ENCODE measurements at regions not wholly inside any gene's neighbourhood (a gene's known extent, or its start where the extent isn't known, plus 50 kb on each side); places are given as distances from the start of the nearest gene placed in this dataset.

GRCh38 chr7:46389146-46389545 is 468.1 kb upstream of the IGFBP3 start:
- no peak overlapping the region for H3K4me3 ChIP-seq (ENCODE audit: low read depth in 1 of 3, low read length in 3 of 3)
- H3K4me1 ChIP-seq (ENCODE audit: control insufficient read depth in 4 of 4, insufficient read depth in 4 of 4, low read length in 3 of 4): no peaks in the 10 kb centered on the region
- no peaks in the 10 kb centered on the region for H3K27me3 ChIP-seq (ENCODE audit: control insufficient read depth in 4 of 4, insufficient read depth in 4 of 4, low read length in 3 of 4)
- TF ChIP-seq EGR1 (IDR thresholded peaks at IDR 0.05; ENCODE audit: low read depth in 2 of 2): no peak
- WGBS: 86% methylated on average over 3 of the region's 3 CpGs
- no peaks in the 10 kb centered on the region for H3K9me3 ChIP-seq (ENCODE audit: control insufficient read depth in 4 of 4, low read length in 3 of 4)
- H3K36me3 ChIP-seq (ENCODE audit: control insufficient read depth in 4 of 4, insufficient read depth in 3 of 4, low read depth in 1 of 4, low read length in 3 of 4): no peaks in the 10 kb centered on the region
- no peak overlapping the region for H3K27ac ChIP-seq (ENCODE audit: low read depth in 1 of 2, low read length in 2 of 2)
- no peak overlapping the region for H3K9ac ChIP-seq (ENCODE audit: low read depth in 1 of 2, low read length in 2 of 2)
- no peak for DNase-seq (ENCODE audit: low spot score)

- 74% methylated on average over 1 of the region's 1 CpG for WGBS
- H3K36me3 ChIP-seq (ENCODE audit: control insufficient read depth in 4 of 4, insufficient read depth in 3 of 4, low read depth in 1 of 4, low read length in 3 of 4): no peaks in the 10 kb centered on the region
- no peak overlapping the region for H3K9ac ChIP-seq (ENCODE audit: low read depth in 1 of 2, low read length in 2 of 2)
- DNase-seq (ENCODE audit: low spot score): no peak
- no peak overlapping the region for H3K27ac ChIP-seq (ENCODE audit: low read depth in 1 of 2, low read length in 2 of 2)
- H3K9me3 ChIP-seq (ENCODE audit: control insufficient read depth in 4 of 4, low read length in 3 of 4): no peaks in the 10 kb centered on the region
- H3K4me1 ChIP-seq (ENCODE audit: control insufficient read depth in 4 of 4, insufficient read depth in 4 of 4, low read length in 3 of 4): no peaks in the 10 kb centered on the region
- H3K27me3 ChIP-seq (ENCODE audit: control insufficient read depth in 4 of 4, insufficient read depth in 4 of 4, low read length in 3 of 4): no peaks in the 10 kb centered on the region
- TF ChIP-seq TAF1 (conservative IDR thresholded peaks at IDR 0.05): no peak
- no peak for TF ChIP-seq HNF4G (IDR thresholded peaks at IDR 0.05)
- no peak for TF ChIP-seq JUND (IDR thresholded peaks at IDR 0.05)
- no peak for TF ChIP-seq ZBTB33 (IDR thresholded peaks at IDR 0.05)
- no peak for TF ChIP-seq NR2F2 (IDR thresholded peaks at IDR 0.05)
- TF ChIP-seq RXRA (IDR thresholded peaks at IDR 0.05): no peak
- no peak for TF ChIP-seq RAD21 (IDR thresholded peaks at IDR 0.05)
- TF ChIP-seq YY1 (IDR thresholded peaks at IDR 0.05): no peak
- TF ChIP-seq HNF4A (conservative IDR thresholded peaks at IDR 0.05): no peak
- no peak for TF ChIP-seq EGR1 (IDR thresholded peaks at IDR 0.05; ENCODE audit: low read depth in 2 of 2)
- no peak for TF ChIP-seq FOXA2 (IDR thresholded peaks at IDR 0.05)
- no peak for TF ChIP-seq REST (IDR thresholded peaks at IDR 0.05)
- no peak for TF ChIP-seq CTCF (IDR thresholded peaks at IDR 0.05; ENCODE audit: low read depth, low read length, missing input control)
- TF ChIP-seq FOXA1 (IDR thresholded peaks at IDR 0.05): no peak
- no peak for TF ChIP-seq MAX (IDR thresholded peaks at IDR 0.05)
- TF ChIP-seq GABPA (IDR thresholded peaks at IDR 0.05 in 1 of 2, conservative IDR thresholded peaks at IDR 0.05 in 1 of 2): no peak
- no peak for TF ChIP-seq ATF3 (IDR thresholded peaks at IDR 0.05)
- TF ChIP-seq SP1 (IDR thresholded peaks at IDR 0.05): no peak
- no peak overlapping the region for H3K4me3 ChIP-seq (ENCODE audit: low read depth in 1 of 3, low read length in 3 of 3)
These were observed 466.6 kb upstream of the IGFBP3 start for GRCh38 chr7:46387646-46388045.

All from liver (tissue), 8 donors.